ENCODE measurements at regions not wholly inside any gene's neighbourhood (a gene's known extent, or its start where the extent isn't known, plus 50 kb on each side); places are given as distances from the start of the nearest gene placed in this dataset.

- intact Hi-C loops (cut with micrococcal nuclease; ENCODE audit: unreplicated experiment) = no loop called here
- CTCF ChIA-PET = no interaction called here
Measured at GRCh38 chr6:139498715-139499114, 124.3 kb upstream of the CITED2 start.

GRCh38 chr6:139497345-139497961 is 123.0 kb upstream of the CITED2 start:
- Histone ChIP-seq H3K27ac (no peak overlapping the region), H3K27me3 (ENCODE audit: insufficient read depth, low read depth) (no peaks in the 10 kb centered on the region), H3F3A (ENCODE audit: insufficient read depth, low read depth) (no peaks in the 10 kb centered on the region), H3K9me2 (ENCODE audit: insufficient read depth) (no peaks in the 10 kb centered on the region), H3K4me2 (no peak overlapping the region), H2AFZ (no peak overlapping the region), H3K4me3 (no peak overlapping the region), H3K79me2 (ENCODE audit: low read depth) (no peaks in the 10 kb centered on the region), H3K9me3 (ENCODE audit: insufficient read depth, low read depth) (peaks cover 10% of the 10 kb centered on the region; the same call in 1 of the 2 replicates), H4K20me1 (ENCODE audit: insufficient read depth) (no peaks in the 10 kb centered on the region), H3K4me1 (replicated peaks; ENCODE audit: insufficient read depth) (no peaks in the 10 kb centered on the region), H3K36me3 (ENCODE audit: low read depth) (no peaks in the 10 kb centered on the region)
- CTCF ChIA-PET = no interaction called here
- no peak for TF ChIP-seq EZH2 (IDR thresholded peaks at IDR 0.05; ENCODE audit: low read depth)
- TF ChIP-seq, protein P1, sequence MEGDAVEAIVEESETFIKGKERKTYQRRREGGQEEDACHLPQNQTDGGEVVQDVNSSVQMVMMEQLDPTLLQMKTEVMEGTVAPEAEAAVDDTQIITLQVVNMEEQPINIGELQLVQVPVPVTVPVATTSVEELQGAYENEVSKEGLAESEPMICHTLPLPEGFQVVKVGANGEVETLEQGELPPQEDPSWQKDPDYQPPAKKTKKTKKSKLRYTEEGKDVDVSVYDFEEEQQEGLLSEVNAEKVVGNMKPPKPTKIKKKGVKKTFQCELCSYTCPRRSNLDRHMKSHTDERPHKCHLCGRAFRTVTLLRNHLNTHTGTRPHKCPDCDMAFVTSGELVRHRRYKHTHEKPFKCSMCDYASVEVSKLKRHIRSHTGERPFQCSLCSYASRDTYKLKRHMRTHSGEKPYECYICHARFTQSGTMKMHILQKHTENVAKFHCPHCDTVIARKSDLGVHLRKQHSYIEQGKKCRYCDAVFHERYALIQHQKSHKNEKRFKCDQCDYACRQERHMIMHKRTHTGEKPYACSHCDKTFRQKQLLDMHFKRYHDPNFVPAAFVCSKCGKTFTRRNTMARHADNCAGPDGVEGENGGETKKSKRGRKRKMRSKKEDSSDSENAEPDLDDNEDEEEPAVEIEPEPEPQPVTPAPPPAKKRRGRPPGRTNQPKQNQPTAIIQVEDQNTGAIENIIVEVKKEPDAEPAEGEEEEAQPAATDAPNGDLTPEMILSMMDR (conservative IDR thresholded peaks at IDR 0.05) = no peak
- DNase-seq = no peak
- intact Hi-C loops (cut with micrococcal nuclease; ENCODE audit: unreplicated experiment) = no loop called here
- BruUV-seq (replicated peaks) = no TSS peak
- POLR2A ChIA-PET (ENCODE audit: unreplicated experiment) = interaction anchor here (0.6 kb wide), 1 partner anchor 45 kb away, joined by 6 read pairs; no protein-coding TSS in a partner anchor

More at GRCh38 chr6:139498715-139499114, 124.3 kb upstream of the CITED2 start:
- POLR2A ChIA-PET (ENCODE audit: unreplicated experiment) = interaction anchor here (0.6 kb wide), 1 partner anchor 70 kb away, joined by 5 read pairs; no protein-coding TSS in a partner anchor
- no peaks in the 10 kb centered on the region for H3K36me3 ChIP-seq (ENCODE audit: low read depth)
- no peak overlapping the region for H3K27ac ChIP-seq
- no peak overlapping the region for H3K4me2 ChIP-seq
- DNase-seq = no peak
- H4K20me1 ChIP-seq (ENCODE audit: insufficient read depth) = no peaks in the 10 kb centered on the region
- no peaks in the 10 kb centered on the region for H3K27me3 ChIP-seq (ENCODE audit: insufficient read depth, low read depth)
- no peaks in the 10 kb centered on the region for H3F3A ChIP-seq (ENCODE audit: insufficient read depth, low read depth)
- no peak overlapping the region for H2AFZ ChIP-seq
- H3K9me2 ChIP-seq (ENCODE audit: insufficient read depth) = no peaks in the 10 kb centered on the region
- no peaks in the 10 kb centered on the region for H3K4me1 ChIP-seq (replicated peaks; ENCODE audit: insufficient read depth)
- BruUV-seq (replicated peaks) = no TSS peak
- no peaks in the 10 kb centered on the region for H3K79me2 ChIP-seq (ENCODE audit: low read depth)
- H3K4me3 ChIP-seq = no peak overlapping the region
- H3K9me3 ChIP-seq (ENCODE audit: insufficient read depth, low read depth) = peaks cover 10% of the 10 kb centered on the region; the same call in 1 of the 2 replicates
- TF ChIP-seq, protein P1 (conservative IDR thresholded peaks at IDR 0.05) = no peak
- TF ChIP-seq EZH2 (IDR thresholded peaks at IDR 0.05; ENCODE audit: low read depth) = no peak

GRCh38 chr6:139496654-139497344 is 122.4 kb upstream of the CITED2 start:
- no peak for DNase-seq
- Histone ChIP-seq H3F3A (ENCODE audit: insufficient read depth, low read depth) (no peaks in the 10 kb centered on the region), H3K9me3 (ENCODE audit: insufficient read depth, low read depth) (peaks cover 9% of the 10 kb centered on the region; the same call in 1 of the 2 replicates), H3K27ac (no peak overlapping the region), H3K4me1 (replicated peaks; ENCODE audit: insufficient read depth) (no peaks in the 10 kb centered on the region), H3K9me2 (ENCODE audit: insufficient read depth) (no peaks in the 10 kb centered on the region), H3K27me3 (ENCODE audit: insufficient read depth, low read depth) (no peaks in the 10 kb centered on the region), H2AFZ (no peak overlapping the region), H4K20me1 (ENCODE audit: insufficient read depth) (no peaks in the 10 kb centered on the region), H3K4me2 (no peak overlapping the region), H3K36me3 (ENCODE audit: low read depth) (no peaks in the 10 kb centered on the region), H3K4me3 (no peak overlapping the region), H3K79me2 (ENCODE audit: low read depth) (no peaks in the 10 kb centered on the region)
- intact Hi-C loops (cut with micrococcal nuclease; ENCODE audit: unreplicated experiment) = no loop called here
- no peak for TF ChIP-seq EZH2 (IDR thresholded peaks at IDR 0.05; ENCODE audit: low read depth)
- TF ChIP-seq, protein P1 (conservative IDR thresholded peaks at IDR 0.05) = no peak
- CTCF ChIA-PET = no interaction called here
- no TSS peak for BruUV-seq (replicated peaks)
- POLR2A ChIA-PET (ENCODE audit: unreplicated experiment) = no interaction called here

Measured in PC-9 (cell line).